Mesenchymal stem cell (in vitro differentiated cells and primary cell): ENCODE measurements at regions not wholly inside any gene's neighbourhood (a gene's known extent, or its start where the extent isn't known, plus 50 kb on each side); places are given as distances from the start of the nearest gene placed in this dataset.

Experiments
- DNase-seq: peaks from one replicate; pipeline ENCODE4 v3.0.0-alpha.2; 2013
- H2AFZ ChIP-seq: one replicate; pipeline ENCODE4 v1.6.1; 2013; ENCODE audit warnings: low read depth, mild to moderate bottlenecking, control low read depth, inconsistent platforms, low read length, moderate library complexity
- H2AK5ac ChIP-seq: 2 replicates; pipeline ENCODE4 v1.6.1; 2013; ENCODE audit warnings: low read length, moderate library complexity, mild to moderate bottlenecking, inconsistent platforms; ENCODE audit not compliant: severe bottlenecking
- H2BK120ac ChIP-seq: one replicate; pipeline ENCODE4 v1.6.1; 2013; ENCODE audit warnings: low read depth, mild to moderate bottlenecking, inconsistent platforms, low read length, moderate library complexity
- H2BK12ac ChIP-seq, 2 experiments: one replicate each; pipeline ENCODE4 v1.6.1; 2013; ENCODE audit warnings: inconsistent platforms in 2 of 2, low read length in 2 of 2, mild to moderate bottlenecking in 2 of 2, moderate library complexity in 2 of 2, control low read depth in 1 of 2
- H2BK15ac ChIP-seq: one replicate; pipeline ENCODE4 v1.6.1; 2013; ENCODE audit warnings: mild to moderate bottlenecking, low read depth, inconsistent platforms; ENCODE audit not compliant: poor library complexity, severe bottlenecking
- H2BK5ac ChIP-seq: 2 replicates; pipeline ENCODE4 v1.6.1; 2013; ENCODE audit warnings: low read depth, mild to moderate bottlenecking, low read length, control low read depth, inconsistent platforms; ENCODE audit not compliant: poor library complexity, severe bottlenecking
- H3K14ac ChIP-seq, 2 experiments: one replicate each; pipeline ENCODE4 v1.6.1; 2013; ENCODE audit warnings: inconsistent platforms in 2 of 2, low read length in 2 of 2, control low read depth in 1 of 2, mild to moderate bottlenecking in 1 of 2, moderate library complexity in 1 of 2
- H3K18ac ChIP-seq, 2 experiments: one replicate each; pipeline ENCODE4 v1.6.1; 2013; ENCODE audit warnings: inconsistent platforms in 2 of 2, low read length in 2 of 2, control low read depth in 1 of 2, low read depth in 1 of 2, mild to moderate bottlenecking in 1 of 2
- H3K23ac ChIP-seq, 2 experiments: one replicate each; pipeline ENCODE4 v1.6.1; 2013; ENCODE audit warnings: inconsistent platforms in 2 of 2, low read length in 2 of 2, mild to moderate bottlenecking in 2 of 2, moderate library complexity in 2 of 2, control low read depth in 1 of 2
- H3K27ac ChIP-seq: 2 replicates; pipeline ENCODE4 v1.5.1; 2013; ENCODE audit warnings: mild to moderate bottlenecking, moderate library complexity, low read length, control low read depth, inconsistent platforms; ENCODE audit not compliant: poor library complexity, severe bottlenecking
- H3K27me3 ChIP-seq, 2 experiments: 2 replicates each; pipeline versions ENCODE4 v1.6.1 to v1.7.0; 2013; ENCODE audit warnings: low read length in 2 of 2, mild to moderate bottlenecking in 2 of 2, moderate library complexity in 2 of 2, control low read depth in 1 of 2, inconsistent platforms in 1 of 2; ENCODE audit not compliant: control insufficient read depth in 1 of 2, insufficient read depth in 1 of 2
- H3K36me3 ChIP-seq, 2 experiments: 2 replicates each; pipeline versions ENCODE4 v1.6.1 to v1.7.0; 2013; ENCODE audit warnings: low read length in 2 of 2, control low read depth in 1 of 2, inconsistent platforms in 1 of 2, low read depth in 1 of 2, mild to moderate bottlenecking in 1 of 2; ENCODE audit not compliant: insufficient read depth in 2 of 2, control insufficient read depth in 1 of 2
- H3K4ac ChIP-seq, 2 experiments: one replicate each; pipeline ENCODE4 v1.6.1; 2013; ENCODE audit warnings: inconsistent platforms in 2 of 2, low read length in 2 of 2, mild to moderate bottlenecking in 2 of 2, moderate library complexity in 2 of 2, control low read depth in 1 of 2, low read depth in 1 of 2
- H3K4me1 ChIP-seq: 2 replicates; pipeline ENCODE4 v1.6.1; 2013; ENCODE audit warnings: low read depth, low read length, control low read depth; ENCODE audit not compliant: control insufficient read depth, insufficient read depth
- H3K4me2 ChIP-seq: 2 replicates; pipeline ENCODE4 v1.6.1; 2013; ENCODE audit warnings: low read length, mild to moderate bottlenecking, inconsistent platforms; ENCODE audit not compliant: poor library complexity, severe bottlenecking
- H3K4me3 ChIP-seq, 2 experiments: 2 replicates each; pipeline versions ENCODE4 v1.5.1 to v1.7.0; 2013; ENCODE audit warnings: low read length in 2 of 2, mild to moderate bottlenecking in 2 of 2, control low read depth in 1 of 2, low read depth in 1 of 2; ENCODE audit not compliant: insufficient read depth in 1 of 2
- H3K79me1 ChIP-seq: replicated peaks from 2 replicates; pipeline ENCODE4 v1.6.1; 2013; ENCODE audit warnings: mild to moderate bottlenecking, control low read depth, low read length, inconsistent platforms; ENCODE audit not compliant: poor library complexity, severe bottlenecking
- H3K9ac ChIP-seq: 2 replicates; pipeline ENCODE4 v1.7.0; 2013; ENCODE audit warnings: mild to moderate bottlenecking, low read length, moderate library complexity
- H3K9me3 ChIP-seq: 2 replicates; pipeline ENCODE4 v1.7.0; 2013; ENCODE audit warnings: mild to moderate bottlenecking, low read length; ENCODE audit not compliant: control insufficient read depth
- H4K8ac ChIP-seq: one replicate; pipeline ENCODE4 v1.6.1; 2013; ENCODE audit warnings: inconsistent platforms, mild to moderate bottlenecking, low read length, moderate library complexity
- H4K91ac ChIP-seq: one replicate; pipeline ENCODE4 v1.6.1; 2013; ENCODE audit warnings: mild to moderate bottlenecking, low read length, inconsistent platforms
- WGBS: methylation state at CpG from one replicate; pipeline ENCODE4 v1.1.7; 2013; ENCODE audit warnings: mixed read lengths; 5-methylcytosine and 5-hydroxymethylcytosine counted together

GRCh38 chr16:65754820-65755691 is 611.4 kb upstream of the CDH5 start:
- Histone ChIP-seq H3K9me3 (no peaks in the 10 kb centered on the region), H3K4me1 (no peaks in the 10 kb centered on the region), H3K36me3 (no peaks in the 10 kb centered on the region), H3K23ac (no peak overlapping the region), H3K27me3 (peaks cover 0 to 15% of the 10 kb centered on the region in 2 experiments), H3K9ac (no peak overlapping the region), H4K8ac (no peak overlapping the region), H2BK5ac (no peak overlapping the region), H3K27ac (no peak overlapping the region), H2BK12ac (no peak overlapping the region), H3K4me3 (no peak overlapping the region), H3K79me1 (no peaks in the 10 kb centered on the region), H3K4me2 (no peak overlapping the region), H2AFZ (no peak overlapping the region), H4K91ac (no peak overlapping the region), H3K4ac (no peak overlapping the region), H3K14ac (no peak overlapping the region), H2BK120ac (no peak overlapping the region), H3K18ac (no peak overlapping the region), H2BK15ac (no peak overlapping the region), H2AK5ac (no peak overlapping the region)
- WGBS, result 74% methylated on average over 19 of the region's 19 CpGs
- DNase-seq, result peak; percentile 20

GRCh38 chr16:65752522-65752844 is 614.0 kb upstream of the CDH5 start:
- no peaks in the 10 kb centered on the region for H3K36me3 ChIP-seq
- 33% methylated on average over 1 of the region's 1 CpG for WGBS
- DNase-seq, result no peak
- H2BK120ac ChIP-seq, result no peak overlapping the region
- no peaks in the 10 kb centered on the region for H3K4me1 ChIP-seq
- H4K91ac ChIP-seq, result no peak overlapping the region
- no peak overlapping the region for H2BK12ac ChIP-seq
- no peak overlapping the region for H4K8ac ChIP-seq
- no peak overlapping the region for H2BK5ac ChIP-seq
- H2AK5ac ChIP-seq, result no peak overlapping the region
- no peak overlapping the region for H3K9ac ChIP-seq
- H3K27me3 ChIP-seq, result peaks cover 0 to 15% of the 10 kb centered on the region in 2 experiments
- H3K79me1 ChIP-seq, result no peaks in the 10 kb centered on the region
- no peak overlapping the region for H2AFZ ChIP-seq
- no peak overlapping the region for H3K14ac ChIP-seq
- no peaks in the 10 kb centered on the region for H3K9me3 ChIP-seq
- H3K18ac ChIP-seq, result no peak overlapping the region
- no peak overlapping the region for H3K27ac ChIP-seq
- no peak overlapping the region for H3K23ac ChIP-seq
- no peak overlapping the region for H3K4ac ChIP-seq
- H2BK15ac ChIP-seq, result no peak overlapping the region
- no peak overlapping the region for H3K4me3 ChIP-seq
- no peak overlapping the region for H3K4me2 ChIP-seq

GRCh38 chr16:65751622-65752521 is 614.6 kb upstream of the CDH5 start:
- Histone ChIP-seq H3K18ac (no peak overlapping the region), H3K4ac (no peak overlapping the region), H2AFZ (no peak overlapping the region), H3K4me2 (no peak overlapping the region), H2BK12ac (no peak overlapping the region), H3K27me3 (peaks cover 0 to 15% of the 10 kb centered on the region in 2 experiments), H3K14ac (peak overlapping the region in 1 of 2 experiments; percentile 18), H3K9ac (no peak overlapping the region), H3K9me3 (no peaks in the 10 kb centered on the region), H3K36me3 (no peaks in the 10 kb centered on the region), H3K4me1 (no peaks in the 10 kb centered on the region), H3K79me1 (no peaks in the 10 kb centered on the region), H3K23ac (no peak overlapping the region), H4K8ac (no peak overlapping the region), H2AK5ac (no peak overlapping the region), H2BK15ac (no peak overlapping the region), H2BK120ac (no peak overlapping the region), H3K4me3 (no peak overlapping the region), H4K91ac (no peak overlapping the region), H2BK5ac (no peak overlapping the region), H3K27ac (no peak overlapping the region)
- WGBS, result 96% methylated on average over 6 of the region's 8 CpGs
- no peak for DNase-seq

GRCh38 chr16:65749506-65749905 is 617.0 kb upstream of the CDH5 start:
- H3K27me3 ChIP-seq, result peaks cover 0 to 15% of the 10 kb centered on the region in 2 experiments
- H2AFZ ChIP-seq, result no peak overlapping the region

More at GRCh38 chr16:65749506-65749905, 617.0 kb upstream of the CDH5 start:
- Histone ChIP-seq H2AK5ac (no peak overlapping the region), H3K36me3 (no peaks in the 10 kb centered on the region), H2BK12ac (no peak overlapping the region), H2BK5ac (no peak overlapping the region), H3K23ac (no peak overlapping the region), H3K4me2 (no peak overlapping the region), H3K4ac (no peak overlapping the region), H3K9me3 (no peaks in the 10 kb centered on the region), H3K18ac (no peak overlapping the region), H3K27ac (no peak overlapping the region), H3K4me3 (no peak overlapping the region), H2BK120ac (no peak overlapping the region), H4K8ac (no peak overlapping the region), H3K79me1 (no peaks in the 10 kb centered on the region), H4K91ac (no peak overlapping the region), H3K14ac (no peak overlapping the region), H3K4me1 (no peaks in the 10 kb centered on the region), H3K9ac (no peak overlapping the region), H2BK15ac (no peak overlapping the region)
- DNase-seq, result no peak
- whole genome bisulfite sequencing, result 25% methylated on average over 6 of the region's 6 CpGs
